Endothelial cell (in vitro differentiated cells): ENCODE measurements at regions not wholly inside any gene's neighbourhood (a gene's known extent, or its start where the extent isn't known, plus 50 kb on each side); places are given as distances from the start of the nearest gene placed in this dataset.

ENCODE experiments used
- DNase-seq: peaks from one replicate; pipeline ENCODE4 v3.0.0; 2021; ENCODE audit warnings: low spot score
- H3K27ac Mint-ChIP-seq: one replicate; pipeline ENCODE4 v1.8.0; 2021; ENCODE audit warnings: mixed read lengths, inconsistent platforms; ENCODE audit not compliant: unreplicated experiment
- H3K27me3 Mint-ChIP-seq: one replicate; pipeline ENCODE4 v1.8.0; 2021; ENCODE audit warnings: mild to moderate bottlenecking, moderate library complexity, mixed read lengths, inconsistent platforms; ENCODE audit not compliant: unreplicated experiment
- H3K36me3 Mint-ChIP-seq: one replicate; pipeline ENCODE4 v1.8.0; 2021; ENCODE audit warnings: mild to moderate bottlenecking, low read depth, mixed read lengths, inconsistent platforms; ENCODE audit not compliant: unreplicated experiment
- H3K4me1 Mint-ChIP-seq: one replicate; pipeline ENCODE4 v1.8.0; 2021; ENCODE audit warnings: mild to moderate bottlenecking, mixed read lengths, inconsistent platforms; ENCODE audit not compliant: unreplicated experiment
- H3K4me3 Mint-ChIP-seq: one replicate; pipeline ENCODE4 v1.8.0; 2021; ENCODE audit warnings: mild to moderate bottlenecking, mixed read lengths, inconsistent platforms; ENCODE audit not compliant: unreplicated experiment
- H3K9me3 Mint-ChIP-seq: one replicate; pipeline ENCODE4 v1.8.0; 2021; ENCODE audit warnings: mixed read lengths, inconsistent platforms; ENCODE audit not compliant: unreplicated experiment
- TF ChIP-seq, protein P1 (sequence below): fragments of 200-600 bp; sonication (generic); IDR thresholded peaks from one replicate; pipeline ENCODE4 v1.5.0; 2021; ENCODE audit warnings: antibody characterized with exemption; ENCODE audit not compliant: unreplicated experiment

DNA sequence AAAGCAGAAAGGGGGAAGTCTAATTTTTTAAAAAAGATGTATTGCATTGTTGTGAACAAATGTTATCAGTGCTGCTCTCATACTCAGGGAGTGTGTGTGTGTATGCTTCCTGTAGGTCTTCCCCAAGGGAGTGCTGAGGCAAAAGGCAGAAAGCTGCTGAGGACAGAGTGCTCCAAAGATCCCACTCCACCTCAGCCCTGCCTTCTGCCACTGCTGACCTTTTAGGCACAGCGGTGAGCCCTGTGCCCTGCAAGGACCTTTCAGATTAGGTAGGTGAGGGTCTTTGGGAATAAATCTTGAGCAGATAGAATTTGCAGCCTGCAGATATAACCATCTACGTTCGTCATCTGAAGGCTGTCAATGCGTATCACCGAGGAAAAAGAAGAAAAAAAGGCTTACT is 756.4 kb upstream of the MMS22L start:
- peaks cover 13% of the 10 kb centered on the region for H3K4me1 Mint-ChIP-seq
- DNase-seq = no peak
- no peak overlapping the region for H3K27ac Mint-ChIP-seq
- no peaks in the 10 kb centered on the region for H3K9me3 Mint-ChIP-seq
- TF ChIP-seq, protein P1, sequence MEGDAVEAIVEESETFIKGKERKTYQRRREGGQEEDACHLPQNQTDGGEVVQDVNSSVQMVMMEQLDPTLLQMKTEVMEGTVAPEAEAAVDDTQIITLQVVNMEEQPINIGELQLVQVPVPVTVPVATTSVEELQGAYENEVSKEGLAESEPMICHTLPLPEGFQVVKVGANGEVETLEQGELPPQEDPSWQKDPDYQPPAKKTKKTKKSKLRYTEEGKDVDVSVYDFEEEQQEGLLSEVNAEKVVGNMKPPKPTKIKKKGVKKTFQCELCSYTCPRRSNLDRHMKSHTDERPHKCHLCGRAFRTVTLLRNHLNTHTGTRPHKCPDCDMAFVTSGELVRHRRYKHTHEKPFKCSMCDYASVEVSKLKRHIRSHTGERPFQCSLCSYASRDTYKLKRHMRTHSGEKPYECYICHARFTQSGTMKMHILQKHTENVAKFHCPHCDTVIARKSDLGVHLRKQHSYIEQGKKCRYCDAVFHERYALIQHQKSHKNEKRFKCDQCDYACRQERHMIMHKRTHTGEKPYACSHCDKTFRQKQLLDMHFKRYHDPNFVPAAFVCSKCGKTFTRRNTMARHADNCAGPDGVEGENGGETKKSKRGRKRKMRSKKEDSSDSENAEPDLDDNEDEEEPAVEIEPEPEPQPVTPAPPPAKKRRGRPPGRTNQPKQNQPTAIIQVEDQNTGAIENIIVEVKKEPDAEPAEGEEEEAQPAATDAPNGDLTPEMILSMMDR = no peak
- no peaks in the 10 kb centered on the region for H3K36me3 Mint-ChIP-seq
- H3K4me3 Mint-ChIP-seq = no peak overlapping the region
- H3K27me3 Mint-ChIP-seq = no peaks in the 10 kb centered on the region

DNA sequence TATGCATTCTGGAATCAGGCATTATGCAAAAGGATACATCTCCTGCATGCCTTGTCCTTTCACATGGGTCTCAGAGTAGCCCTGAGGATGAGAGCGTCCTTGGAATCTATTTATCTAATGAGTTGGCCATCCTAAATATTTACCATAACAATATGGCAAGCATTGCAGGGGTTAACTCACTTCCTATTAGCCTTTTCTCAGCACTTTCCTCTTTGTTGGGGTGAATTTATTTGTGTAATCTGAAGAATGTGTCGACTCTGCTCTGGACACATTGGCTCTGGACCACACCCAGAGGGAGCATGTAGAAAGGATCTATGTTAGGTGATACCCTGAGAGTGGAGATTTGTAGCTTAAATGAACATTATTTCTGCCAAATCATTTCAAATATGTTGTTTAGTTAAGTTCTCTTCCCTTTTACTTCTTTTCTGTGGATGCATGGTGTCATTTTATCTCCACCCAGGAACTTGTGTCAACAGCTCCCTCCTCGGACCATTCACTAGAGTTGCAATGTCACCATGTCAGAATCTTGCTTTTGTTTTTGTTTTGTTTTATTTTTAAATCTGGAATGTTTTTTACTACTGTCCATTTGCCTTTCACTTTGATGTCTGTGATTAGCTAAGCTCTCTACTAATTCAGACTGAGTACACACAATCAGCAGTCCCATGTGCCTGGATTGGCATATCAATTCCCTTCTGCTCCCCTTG is 757.0 kb upstream of the MMS22L start:
- Mint-ChIP-seq H3K36me3 (no peaks in the 10 kb centered on the region), H3K27me3 (no peaks in the 10 kb centered on the region), H3K9me3 (no peaks in the 10 kb centered on the region), H3K27ac (no peak overlapping the region), H3K4me1 (peaks cover 13% of the 10 kb centered on the region), H3K4me3 (no peak overlapping the region)
- TF ChIP-seq, protein P1 = no peak
- DNase-seq = no peak

DNA sequence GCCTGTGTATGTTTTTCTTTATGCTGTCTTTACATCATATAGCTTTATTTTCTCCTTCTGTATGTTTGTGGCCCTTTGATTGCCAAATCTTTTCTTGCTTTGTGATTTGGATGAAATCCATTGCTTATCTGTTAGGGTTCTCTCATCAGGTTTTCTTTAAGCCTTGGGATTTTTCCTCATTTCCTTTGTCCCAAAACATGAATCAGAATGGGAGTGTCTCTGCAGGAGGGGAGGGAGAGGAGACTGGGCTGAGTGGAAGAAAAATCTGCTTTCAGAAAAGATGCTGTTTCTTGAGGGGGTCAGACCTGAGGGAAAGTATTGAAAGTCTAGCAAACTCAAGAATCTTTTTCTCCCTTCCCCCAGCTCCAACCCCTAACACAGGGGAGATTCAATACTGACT is 758.0 kb upstream of the MMS22L start:
- TF ChIP-seq, protein P1 = no peak
- Mint-ChIP-seq H3K27me3 (no peaks in the 10 kb centered on the region), H3K27ac (no peak overlapping the region), H3K36me3 (no peaks in the 10 kb centered on the region), H3K4me3 (no peak overlapping the region), H3K9me3 (no peaks in the 10 kb centered on the region), H3K4me1 (peaks cover 13% of the 10 kb centered on the region)
- DNase-seq = no peak

DNA sequence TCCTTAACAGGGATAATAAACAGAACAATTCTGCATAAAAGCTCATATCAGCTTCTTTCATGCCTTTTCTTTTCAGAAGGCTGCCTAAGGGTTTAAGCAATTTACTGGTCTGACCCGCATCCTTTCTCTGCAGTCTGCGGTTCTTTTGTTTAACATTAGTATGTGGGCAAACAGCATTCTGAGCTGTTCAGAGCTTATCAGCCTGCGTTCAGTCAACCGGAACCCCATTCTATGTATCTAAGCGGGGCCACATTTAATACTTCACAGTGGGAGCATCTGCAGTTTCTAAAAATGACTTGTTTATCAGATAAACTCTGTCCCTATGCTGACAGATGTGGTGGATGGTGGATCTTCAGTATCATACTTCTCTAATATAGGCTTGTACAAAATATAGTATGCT is 758.9 kb upstream of the MMS22L start:
- Mint-ChIP-seq H3K27me3 (no peaks in the 10 kb centered on the region), H3K27ac (no peak overlapping the region), H3K4me3 (no peak overlapping the region), H3K9me3 (no peaks in the 10 kb centered on the region), H3K4me1 (peaks cover 13% of the 10 kb centered on the region), H3K36me3 (no peaks in the 10 kb centered on the region)
- no peak for DNase-seq
- TF ChIP-seq, protein P1 = no peak

DNA sequence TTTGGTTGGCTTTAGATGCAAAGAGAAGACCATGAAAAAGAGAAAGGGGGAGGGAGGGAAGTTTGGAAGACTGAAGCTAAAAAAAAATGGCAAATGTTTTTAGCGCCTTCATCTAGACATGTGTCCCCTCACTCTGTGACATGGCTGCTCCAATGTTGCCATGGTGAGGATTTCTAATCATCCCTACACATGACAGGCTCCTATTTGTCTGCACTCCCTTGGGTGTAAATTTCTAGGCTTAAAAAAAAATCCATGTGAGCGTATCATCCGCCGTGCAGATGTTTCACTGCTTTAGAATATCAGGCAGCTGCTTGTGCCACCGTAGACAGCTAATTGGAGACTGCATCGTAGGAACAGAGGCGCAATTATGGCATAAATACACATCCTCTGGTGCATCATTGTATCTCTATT is 761.1 kb upstream of the MMS22L start:
- peaks cover 17% of the 10 kb centered on the region for H3K4me1 Mint-ChIP-seq
- H3K4me3 Mint-ChIP-seq = no peak overlapping the region
- no peak overlapping the region for H3K27ac Mint-ChIP-seq

More for the DNA sequence above, 761.1 kb upstream of the MMS22L start:
- no peak for DNase-seq
- H3K9me3 Mint-ChIP-seq = no peaks in the 10 kb centered on the region
- no peaks in the 10 kb centered on the region for H3K36me3 Mint-ChIP-seq
- TF ChIP-seq, protein P1 = no peak
- H3K27me3 Mint-ChIP-seq = no peaks in the 10 kb centered on the region
